Fibroblast of skin of left quadriceps (primary cell): ENCODE measurements at regions not wholly inside any gene's neighbourhood (a gene's known extent, or its start where the extent isn't known, plus 50 kb on each side); places are given as distances from the start of the nearest gene placed in this dataset.
"Not testable (repeated sequence)": the region's sequence is repeated elsewhere in the genome, so short reads cannot be mapped to it uniquely, and the experiment has no call there.

Experiments used
- DNase-seq, 2 experiments: peaks; one replicate each; pipeline ENCODE4 v3.0.0-alpha.2; 2013; ENCODE audit warnings: low read depth in 2 of 2

DNA sequence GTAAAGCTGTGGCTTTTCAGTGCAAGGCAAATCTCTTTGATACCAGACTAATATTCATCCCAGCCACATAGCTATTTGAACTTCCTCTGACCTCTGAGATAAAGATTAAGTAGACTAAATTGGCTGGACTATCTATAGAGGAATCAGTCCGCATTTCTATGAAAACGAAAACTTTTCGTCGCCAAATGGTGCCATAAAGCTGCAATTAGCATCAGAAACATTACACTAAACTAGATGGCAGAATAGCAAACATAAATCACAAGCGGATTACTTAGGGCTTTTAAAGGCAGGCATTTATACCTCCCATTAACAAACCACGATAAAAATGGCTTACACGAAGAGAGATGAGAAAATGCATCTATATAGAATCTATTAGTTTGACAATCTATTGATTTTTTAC, 1009.7 kb upstream of the CDH6 start:
- DNase-seq, result no peak

GRCh38 chr5:30156156-30156555, 1037.3 kb upstream of the CDH6 start:
- DNase-seq, result no peak

DNA sequence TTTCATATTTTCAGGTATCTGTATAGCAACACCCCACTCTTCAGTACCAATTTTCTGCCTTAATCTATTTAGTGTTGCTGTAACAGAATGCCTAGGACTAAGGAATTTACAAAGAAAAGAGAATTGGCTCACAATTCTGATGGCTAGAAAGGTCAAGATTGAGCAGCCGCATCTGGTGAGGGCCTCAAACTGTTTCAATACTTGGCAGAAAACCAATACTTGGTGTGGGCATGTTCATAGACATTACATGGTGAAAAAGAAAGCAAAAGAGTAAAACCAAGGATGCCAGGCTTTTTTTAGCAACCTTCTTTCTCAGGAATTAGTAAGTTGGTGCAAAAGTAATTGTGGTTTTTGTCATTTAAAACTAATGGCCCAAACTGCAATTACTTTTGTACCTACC, 1041.1 kb upstream of the CDH6 start:
- no peak for DNase-seq

GRCh38 chr5:30150231-30150630, 1043.3 kb upstream of the CDH6 start:
- no peak for DNase-seq

GRCh38 chr5:30149526-30149925, 1044.0 kb upstream of the CDH6 start:
- DNase-seq, result no peak

DNA sequence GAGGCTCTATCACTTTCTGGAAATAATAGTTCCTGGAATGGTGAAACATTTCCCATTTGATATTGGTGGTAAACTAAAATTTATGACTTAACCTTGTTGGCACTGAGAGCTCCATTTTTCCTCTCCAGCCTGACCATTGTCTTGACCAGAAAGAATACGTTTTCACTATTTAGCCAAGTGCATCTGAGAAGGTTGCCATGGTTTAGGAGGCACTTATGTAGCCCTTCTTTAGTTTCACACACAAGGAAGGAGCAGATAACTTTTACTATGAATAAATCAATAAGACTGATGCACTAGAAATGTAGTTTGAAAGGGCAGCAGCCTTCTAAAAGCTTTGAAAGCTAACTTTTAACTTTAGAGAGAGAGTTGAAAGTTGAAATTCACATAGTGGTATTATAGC, 1045.5 kb upstream of the CDH6 start:
- no peak for DNase-seq

DNA sequence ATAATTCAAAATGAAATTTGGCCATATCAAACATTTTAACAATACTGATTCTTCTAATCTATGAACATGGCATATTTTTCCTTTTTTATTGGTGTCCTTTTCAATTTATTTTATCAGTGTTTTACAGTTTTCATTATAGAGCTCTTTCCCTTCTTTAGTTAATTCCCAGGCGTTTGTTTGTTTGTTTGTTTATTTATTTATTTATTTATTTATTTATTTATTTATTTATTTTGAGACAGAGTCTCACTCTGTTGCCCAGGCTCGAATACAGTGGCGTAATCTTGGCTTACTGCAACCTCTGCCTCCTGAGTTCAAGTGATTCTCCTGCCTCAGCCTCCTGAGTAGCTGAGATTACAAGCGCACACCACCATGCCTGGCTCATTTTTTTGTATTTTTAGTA, 1049.4 kb upstream of the CDH6 start:
- DNase-seq, result not testable (repeated sequence)

GRCh38 chr5:30142432-30142831, 1051.1 kb upstream of the CDH6 start:
- DNase-seq, result no peak

DNA sequence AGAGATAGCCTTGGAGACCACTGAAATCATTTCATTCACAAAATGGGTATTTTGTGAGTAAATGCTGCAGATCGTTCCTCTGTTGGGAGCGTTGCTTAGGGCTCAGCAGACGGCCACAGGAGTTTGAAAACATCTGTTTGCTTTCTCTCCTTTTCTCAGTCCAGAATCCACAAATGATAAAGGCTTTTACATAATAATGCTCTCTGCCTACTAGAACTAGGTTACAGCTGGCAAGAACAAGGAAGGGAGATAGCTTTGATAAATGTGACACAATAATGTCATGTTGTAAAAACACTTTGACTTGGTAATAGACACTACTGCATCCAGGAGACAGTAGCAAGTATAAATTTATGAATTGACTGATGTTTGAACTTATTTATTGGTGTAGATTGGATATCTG, 1072.4 kb upstream of the CDH6 start:
- DNase-seq, result no peak

GRCh38 chr5:30117135-30117534, 1076.4 kb upstream of the CDH6 start:
- DNase-seq, result no peak

GRCh38 chr5:30113542-30113941, 1079.9 kb upstream of the CDH6 start:
- DNase-seq, result no peak

DNA sequence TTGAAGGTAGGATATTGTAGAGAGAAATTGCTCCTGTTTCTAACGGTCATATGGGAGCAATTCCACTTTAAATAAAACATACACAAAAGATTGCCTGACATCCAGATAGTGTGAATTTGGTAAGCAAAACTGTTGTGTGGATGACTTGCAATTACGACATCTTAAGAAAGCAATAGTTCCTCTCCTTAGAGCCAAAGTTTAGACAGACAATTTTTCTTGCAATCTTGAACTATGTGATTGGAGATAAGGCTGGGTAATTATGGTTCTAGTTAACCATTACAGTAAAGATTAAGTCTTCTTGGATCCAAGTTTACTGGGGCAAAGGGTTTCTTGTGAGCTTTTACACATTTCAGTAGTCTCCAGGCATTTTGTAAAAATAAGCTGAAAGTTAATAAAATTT, 1080.6 kb upstream of the CDH6 start:
- no peak for DNase-seq

GRCh38 chr5:30108051-30108450, 1085.4 kb upstream of the CDH6 start:
- no peak for DNase-seq

GRCh38 chr5:30106596-30106995, 1086.9 kb upstream of the CDH6 start:
- DNase-seq, result no peak

- no peak for DNase-seq
Observed at GRCh38 chr5:30104872-30105596, 1088.5 kb upstream of the CDH6 start.

- no peak for DNase-seq
Observed at GRCh38 chr5:30103452-30104202, 1089.9 kb upstream of the CDH6 start.

DNA sequence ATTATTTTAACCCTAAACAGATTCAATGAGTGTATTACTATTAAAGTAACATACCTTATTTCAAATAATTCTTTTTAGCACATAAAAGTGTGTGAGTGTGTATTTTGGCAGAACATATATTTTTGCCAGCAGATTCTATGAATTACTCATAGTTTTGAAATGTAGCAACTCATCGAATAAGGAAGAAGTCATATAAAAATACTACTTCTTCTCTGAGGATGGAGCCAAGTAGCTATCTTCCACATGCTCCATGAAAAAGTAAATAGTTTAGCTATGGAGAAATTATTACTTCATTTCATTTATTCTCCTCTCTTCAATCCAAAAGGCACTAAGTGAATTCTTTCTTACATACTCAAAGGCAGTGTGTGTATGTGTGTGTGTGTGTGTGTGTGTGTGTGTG, 1090.4 kb upstream of the CDH6 start:
- DNase-seq, result peak; percentile 29 to 31

- DNase-seq, result no peak
Observed at GRCh38 chr5:30102185-30102584, 1091.3 kb upstream of the CDH6 start.

GRCh38 chr5:30100929-30101328, 1092.6 kb upstream of the CDH6 start:
- no peak for DNase-seq

DNA sequence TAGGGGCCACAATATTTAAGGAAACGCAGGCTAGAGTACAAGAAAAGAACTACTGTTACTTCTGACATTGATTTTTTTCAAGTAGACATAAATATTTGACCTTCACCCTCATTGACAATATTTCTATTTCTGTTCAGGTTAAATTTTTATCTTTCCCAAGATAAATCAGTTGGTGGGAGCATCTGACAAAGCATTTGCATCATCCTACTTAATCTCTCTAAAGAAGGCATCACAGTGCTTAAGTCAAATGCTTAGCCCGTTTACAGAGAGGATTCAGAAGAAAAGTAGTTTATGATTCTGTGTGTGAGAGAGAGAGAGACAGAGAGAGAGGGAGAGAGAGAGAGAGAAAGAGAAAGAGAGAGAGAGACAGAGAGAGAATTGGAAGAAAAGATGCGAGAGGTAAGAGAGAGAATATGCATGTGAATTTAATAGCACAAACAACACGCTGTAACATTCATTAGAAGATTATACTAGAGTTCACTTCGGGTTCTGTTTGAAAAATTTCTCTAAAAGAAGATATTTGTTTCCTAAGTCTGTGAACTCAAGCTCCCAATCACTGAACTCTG, 1093.3 kb upstream of the CDH6 start:
- DNase-seq, result no peak

DNA sequence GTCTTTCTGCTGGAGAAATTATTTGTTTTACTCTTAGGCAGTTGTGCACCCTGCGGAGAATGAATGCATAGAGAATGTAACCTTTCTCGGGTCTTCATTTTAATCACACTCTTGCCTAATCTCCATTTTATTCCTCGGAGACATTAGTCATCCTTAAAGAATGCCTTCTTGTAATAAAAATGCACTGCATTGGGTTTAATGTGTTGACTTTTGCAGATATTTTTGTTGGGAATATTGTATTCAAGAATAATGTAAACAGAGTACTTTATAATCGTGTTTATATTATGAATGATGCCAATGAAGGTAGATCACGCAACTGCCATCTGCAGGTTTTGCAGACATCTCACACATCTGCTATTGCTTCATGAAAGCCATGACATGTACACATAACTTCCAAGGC, 1093.9 kb upstream of the CDH6 start:
- DNase-seq, result peak in 1 of 2 experiments; percentile 28

GRCh38 chr5:30098940-30099339, 1094.5 kb upstream of the CDH6 start:
- no peak for DNase-seq

DNA sequence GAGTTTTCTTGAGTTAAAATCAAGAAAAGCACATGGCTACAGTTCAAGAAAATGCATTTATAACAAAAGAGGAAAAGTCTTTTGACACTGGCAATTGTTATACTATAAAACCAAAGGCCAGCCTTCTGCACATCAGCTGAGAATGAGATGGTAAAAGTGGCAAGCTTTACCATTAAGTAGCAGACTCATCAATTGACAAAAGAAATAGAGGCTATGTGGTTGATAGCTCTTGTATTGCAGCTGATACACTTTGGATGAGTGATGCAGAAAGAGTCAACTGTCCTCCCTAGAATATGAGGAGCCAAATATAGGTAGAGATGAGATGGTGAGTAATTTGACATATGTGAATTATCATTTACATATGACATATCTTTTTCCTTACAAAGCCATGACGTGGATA, 1100.9 kb upstream of the CDH6 start:
- no peak for DNase-seq
